NCI-H2029 treated with DMSO at 0.1 percent for 48 hours (cell line): ENCODE measurements at regions not wholly inside any gene's neighbourhood (a gene's known extent, or its start where the extent isn't known, plus 50 kb on each side); places are given as distances from the start of the nearest gene placed in this dataset.

Experiments used
- DNase-seq: peaks from one replicate; lab custom pipeline; 2025; lab: John Stamatoyannopoulos, UW

DNA sequence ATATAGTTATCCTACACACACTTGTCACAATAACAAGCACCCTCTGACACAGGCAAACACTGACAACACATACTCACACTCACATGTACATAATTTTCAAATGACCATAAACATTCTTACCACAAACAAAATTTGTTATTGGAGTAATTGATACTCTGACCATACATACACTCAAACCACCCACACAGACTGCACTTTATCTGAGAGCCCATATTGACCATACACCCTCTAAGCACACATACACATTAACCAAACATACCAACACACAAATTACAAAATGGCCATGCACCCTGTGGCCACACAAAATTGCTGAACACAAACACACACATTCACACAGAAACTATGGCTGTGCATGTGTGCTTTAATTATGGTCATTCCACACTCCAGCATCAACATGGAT is 79.1 kb upstream of the FAM120A start:
- no peak for DNase-seq

DNA sequence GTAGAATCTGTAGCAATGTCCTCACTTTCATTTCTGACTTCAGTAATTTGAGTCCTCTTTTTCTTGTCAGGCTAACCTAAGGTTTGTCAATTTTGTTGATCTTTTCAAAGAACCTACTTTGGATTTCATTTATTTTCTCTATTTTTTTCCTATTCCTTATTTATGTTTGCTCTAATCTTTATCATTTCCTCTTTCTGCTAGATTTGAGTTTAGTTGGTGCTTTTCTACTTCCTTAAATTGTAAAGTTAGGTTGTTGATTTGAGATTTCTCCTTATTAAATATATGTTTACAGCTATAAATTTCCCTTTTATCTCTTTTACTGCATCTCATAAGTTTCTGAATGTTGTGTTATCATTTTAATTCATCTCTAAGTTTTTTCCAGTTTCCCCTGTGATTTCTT is 75.1 kb upstream of the FAM120A start:
- no peak for DNase-seq

DNA sequence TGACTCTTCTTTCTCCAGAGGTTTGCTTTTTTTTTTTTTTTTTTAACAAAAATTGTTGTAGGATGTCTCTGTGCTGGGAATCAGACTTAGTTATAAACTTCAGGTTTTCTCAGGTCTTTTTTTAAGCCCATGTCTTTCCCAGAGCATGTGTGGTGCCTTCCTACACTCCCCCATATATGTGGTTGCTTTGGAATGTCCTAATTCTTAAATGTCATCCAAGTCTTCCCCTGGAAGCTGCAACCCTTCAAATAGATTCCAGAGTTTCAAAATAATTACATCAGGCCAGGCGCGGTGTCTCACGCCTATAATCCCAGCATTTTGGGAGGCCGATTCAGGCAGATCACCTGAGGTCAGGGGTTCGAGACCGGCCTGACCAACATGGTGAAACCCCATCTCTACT is 73.2 kb upstream of the FAM120A start:
- no peak for DNase-seq

DNA sequence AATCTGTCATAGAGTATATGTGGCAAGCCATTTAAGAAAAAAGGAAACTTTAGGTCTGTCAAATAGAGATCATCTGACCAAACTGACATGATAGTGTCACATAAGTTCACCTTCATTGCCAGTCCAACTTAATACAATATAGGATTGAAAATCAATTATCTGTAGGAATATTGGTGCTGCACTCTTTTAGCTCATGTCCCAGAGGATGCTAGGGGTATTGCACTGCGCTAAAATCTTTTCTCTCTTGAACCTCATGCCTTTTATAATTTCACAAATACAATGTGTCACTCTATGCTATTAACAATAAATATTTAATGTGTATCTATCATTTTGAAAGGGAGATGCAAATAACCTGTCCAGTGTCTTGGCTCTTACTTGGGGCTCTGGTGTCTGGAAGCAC is 72.4 kb upstream of the FAM120A start:
- no peak for DNase-seq

DNA sequence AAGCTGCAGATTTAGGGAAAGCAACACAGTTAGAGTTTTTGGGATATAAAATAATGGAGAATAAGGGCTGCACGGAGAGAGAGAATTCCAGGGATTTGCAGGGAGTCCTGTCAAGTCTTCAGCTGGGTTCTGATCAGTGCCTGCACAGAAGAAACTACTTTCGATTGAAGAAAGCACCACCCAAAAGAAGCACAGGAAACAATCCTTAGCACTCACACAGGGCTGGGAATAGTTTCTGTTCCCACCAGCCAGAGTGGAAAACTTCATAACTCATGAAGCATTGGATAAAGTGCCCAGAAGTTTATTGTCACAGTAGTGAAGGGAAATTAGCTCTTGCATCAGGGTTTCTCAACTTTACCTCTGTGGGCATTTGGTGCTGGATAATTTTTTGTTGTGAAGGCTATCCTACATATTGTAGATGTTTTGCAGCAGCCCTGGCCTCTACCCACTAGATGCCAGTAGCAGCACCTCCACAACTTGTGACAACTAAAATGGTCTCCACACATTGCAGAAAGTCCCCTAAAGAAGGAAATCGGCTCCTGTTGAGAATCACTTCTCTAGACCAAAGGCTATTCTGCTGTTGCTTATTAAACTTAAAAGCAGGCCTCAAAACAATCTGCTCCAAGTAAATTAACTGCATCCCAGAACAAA is 71.0 kb upstream of the FAM120A start:
- no peak for DNase-seq

DNA sequence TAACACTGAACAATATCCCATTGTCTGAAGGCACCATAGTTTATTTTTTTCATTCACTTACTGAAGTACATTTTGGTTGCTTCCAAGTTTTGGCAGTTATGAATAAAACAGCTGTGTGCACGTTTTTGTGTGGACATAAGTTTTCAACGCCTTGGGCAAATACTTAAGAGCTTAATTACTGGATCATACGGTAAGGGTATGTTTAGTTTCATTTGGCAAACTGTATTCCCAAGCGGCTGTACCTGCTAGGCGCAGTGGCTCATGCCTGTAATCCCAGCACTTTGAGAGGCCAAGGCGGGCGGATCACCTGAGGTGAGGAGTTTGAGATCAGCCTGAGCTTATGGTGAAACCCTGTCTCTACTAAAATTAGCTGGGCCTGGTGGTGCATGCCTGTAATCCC is 63.7 kb upstream of the FAM120A start:
- peak; percentile 47 for DNase-seq

DNA sequence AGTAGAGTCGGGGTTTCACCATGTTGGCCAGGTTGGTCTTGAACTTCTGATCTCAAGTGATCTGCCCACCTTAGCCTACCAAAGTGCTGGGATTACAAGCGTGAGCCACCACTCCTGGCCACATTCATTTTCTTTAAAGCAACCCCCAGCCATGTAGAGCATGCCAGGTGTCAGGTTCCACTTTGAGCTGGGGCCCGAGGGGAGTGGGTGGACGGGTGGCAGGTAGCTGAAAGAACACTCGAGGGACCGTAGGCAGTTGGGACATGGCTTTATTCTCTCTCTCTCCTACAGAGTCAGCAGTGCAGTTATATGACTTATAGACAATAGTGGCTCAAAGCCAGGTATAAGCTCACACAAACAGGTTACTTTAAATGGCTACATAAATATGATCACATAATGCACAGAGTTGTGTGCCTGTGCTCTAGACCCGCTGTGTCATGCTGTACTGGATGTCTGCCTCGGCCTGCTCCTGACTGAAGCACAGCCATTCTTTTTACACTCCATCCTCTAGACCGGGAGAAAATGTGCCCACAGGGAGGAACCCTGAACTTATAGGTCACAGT is 60.5 kb upstream of the FAM120A start:
- no peak for DNase-seq

DNA sequence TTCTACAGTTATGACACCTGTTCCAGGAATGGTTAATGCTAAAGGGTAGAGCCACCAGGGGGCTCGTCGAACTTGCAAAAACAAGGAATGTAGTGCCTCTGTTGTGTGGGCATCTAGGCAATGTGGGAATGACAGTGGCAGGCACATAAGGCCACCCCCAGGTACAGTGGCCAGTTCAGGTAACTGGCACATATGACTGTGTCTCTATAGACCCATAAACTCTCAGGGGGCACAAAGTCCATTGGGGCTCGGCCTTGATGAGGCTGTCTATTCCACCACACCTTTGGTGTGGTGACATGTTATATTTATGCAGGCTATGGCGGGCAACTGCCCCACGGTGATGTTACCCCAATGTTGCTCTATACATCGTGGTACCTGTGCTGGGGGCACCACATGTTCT is 59.6 kb upstream of the FAM120A start:
- no peak for DNase-seq

DNA sequence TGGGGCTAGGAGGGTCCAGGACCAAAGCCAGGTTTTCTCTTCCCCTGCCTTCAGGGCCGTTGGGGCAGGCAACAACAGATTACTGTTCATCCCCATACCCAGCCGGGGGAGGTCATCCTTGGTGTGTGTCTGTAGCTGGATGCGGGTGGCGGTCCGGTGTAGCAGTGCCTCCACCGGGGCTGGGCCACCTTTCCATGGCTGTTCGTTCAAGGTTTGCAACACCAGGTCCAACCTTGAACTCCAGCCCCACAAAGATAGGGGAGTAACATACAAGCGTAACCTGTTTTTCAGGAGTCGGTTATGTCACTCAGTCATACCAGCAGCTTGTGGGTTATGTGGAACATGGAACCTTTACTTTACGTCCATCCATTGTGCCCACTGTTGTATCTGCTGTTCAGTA is 58.5 kb upstream of the FAM120A start:
- no peak for DNase-seq
